Lower leg skin (tissue), 3 donors: ENCODE measurements at regions not wholly inside any gene's neighbourhood (a gene's known extent, or its start where the extent isn't known, plus 50 kb on each side); places are given as distances from the start of the nearest gene placed in this dataset.
"Not testable (repeated sequence)": the region's sequence is repeated elsewhere in the genome, so short reads cannot be mapped to it uniquely, and the experiment has no call there.

Source experiments
- CTCF ChIP-seq, 3 donors: fragments of 450-650 bp; IDR thresholded peaks; one replicate each; pipeline ENCODE4 v1.5.1; 2016; ENCODE audit warnings: antibody characterized with exemption in 3 of 3, mild to moderate bottlenecking in 3 of 3, moderate library complexity in 2 of 3
- POLR2A ChIP-seq, 2 donors: fragments of 450-650 bp; IDR thresholded peaks; one replicate each; pipeline ENCODE4 v1.6.1; 2016 to 2017; ENCODE audit warnings: antibody characterized with exemption in 2 of 2, mild to moderate bottlenecking in 1 of 2, moderate library complexity in 1 of 2

GRCh38 chr17:68099341-68099753, 63.8 kb downstream of the KPNA2 start:
- not testable (repeated sequence) for TF ChIP-seq CTCF, POLR2A (IDR thresholded peaks at IDR 0.05)
